ENCODE measurements at regions not wholly inside any gene's neighbourhood (a gene's known extent, or its start where the extent isn't known, plus 50 kb on each side); places are given as distances from the start of the nearest gene placed in this dataset.

DNA sequence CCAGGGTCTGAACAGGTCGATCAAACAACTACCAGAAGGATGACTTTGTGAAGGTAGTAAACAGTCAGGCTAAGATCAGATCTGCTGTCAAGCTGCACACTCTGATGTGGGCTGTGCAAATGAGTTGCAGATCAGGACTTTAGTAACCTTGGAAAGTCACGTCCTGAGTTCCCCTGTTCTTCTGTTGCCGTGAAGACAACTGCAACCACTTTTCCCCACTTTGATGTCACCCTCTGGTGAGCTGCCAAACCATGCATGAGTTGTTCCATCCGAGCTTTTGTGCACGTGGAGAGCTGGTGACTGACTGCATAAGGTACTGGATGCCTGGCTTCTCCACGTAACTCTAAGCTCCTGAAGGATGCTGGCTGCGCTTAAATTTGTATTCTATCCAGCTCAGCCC, 111.0 kb downstream of the CD83 start:
- no peak overlapping the region for H3K27ac ChIP-seq (replicated peaks in 1 of 4)
- no peaks in the 10 kb centered on the region for H3K4me1 ChIP-seq
- DNase-seq (ENCODE audit: extremely low spot score): no peak
- H3K9me3 ChIP-seq: peaks cover 0 to 5% (median 2%) of the 10 kb centered on the region in 4 donors
- no peaks in the 10 kb centered on the region for H3K27me3 ChIP-seq
- H3K4me3 ChIP-seq: no peak overlapping the region
- intact Hi-C loops (cut with DNase I): no loop called here
- H3K36me3 ChIP-seq: no peaks in the 10 kb centered on the region
- no peak for TF ChIP-seq POLR2A (IDR thresholded peaks at IDR 0.05; ENCODE audit: low read depth)
- TF ChIP-seq EP300 (IDR thresholded peaks at IDR 0.05): no peak
- TF ChIP-seq, protein P1, sequence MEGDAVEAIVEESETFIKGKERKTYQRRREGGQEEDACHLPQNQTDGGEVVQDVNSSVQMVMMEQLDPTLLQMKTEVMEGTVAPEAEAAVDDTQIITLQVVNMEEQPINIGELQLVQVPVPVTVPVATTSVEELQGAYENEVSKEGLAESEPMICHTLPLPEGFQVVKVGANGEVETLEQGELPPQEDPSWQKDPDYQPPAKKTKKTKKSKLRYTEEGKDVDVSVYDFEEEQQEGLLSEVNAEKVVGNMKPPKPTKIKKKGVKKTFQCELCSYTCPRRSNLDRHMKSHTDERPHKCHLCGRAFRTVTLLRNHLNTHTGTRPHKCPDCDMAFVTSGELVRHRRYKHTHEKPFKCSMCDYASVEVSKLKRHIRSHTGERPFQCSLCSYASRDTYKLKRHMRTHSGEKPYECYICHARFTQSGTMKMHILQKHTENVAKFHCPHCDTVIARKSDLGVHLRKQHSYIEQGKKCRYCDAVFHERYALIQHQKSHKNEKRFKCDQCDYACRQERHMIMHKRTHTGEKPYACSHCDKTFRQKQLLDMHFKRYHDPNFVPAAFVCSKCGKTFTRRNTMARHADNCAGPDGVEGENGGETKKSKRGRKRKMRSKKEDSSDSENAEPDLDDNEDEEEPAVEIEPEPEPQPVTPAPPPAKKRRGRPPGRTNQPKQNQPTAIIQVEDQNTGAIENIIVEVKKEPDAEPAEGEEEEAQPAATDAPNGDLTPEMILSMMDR (IDR thresholded peaks at IDR 0.05): no peak
- no peak for TF ChIP-seq POLR2AphosphoS5 (IDR thresholded peaks at IDR 0.05)
- 75% methylated on average over 6 of the region's 7 CpGs for WGBS

DNA sequence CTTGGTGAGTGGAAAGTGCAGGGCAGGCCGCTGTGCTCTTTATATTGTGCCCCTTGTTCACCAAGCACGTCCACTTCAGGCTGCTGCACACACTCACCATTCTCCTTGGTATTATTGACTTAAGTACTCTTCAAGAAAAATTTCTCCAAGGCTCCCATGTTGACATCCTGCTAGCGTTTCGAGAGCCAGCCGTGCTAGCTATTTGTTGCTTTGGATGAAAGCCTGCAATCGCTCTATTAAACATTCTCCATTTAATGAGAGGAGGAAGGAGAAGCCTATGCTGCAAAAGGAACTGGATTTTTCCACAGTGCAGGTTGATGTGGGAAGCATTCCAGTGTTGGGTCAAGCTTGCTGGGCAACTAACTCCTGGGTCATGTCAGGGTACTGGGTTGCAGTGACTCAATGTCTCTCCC, 113.5 kb downstream of the CD83 start:
- no peak for DNase-seq (ENCODE audit: extremely low spot score)
- intact Hi-C loops (cut with DNase I): no loop called here
- Histone ChIP-seq H3K36me3 (no peaks in the 10 kb centered on the region), H3K4me3 (no peak overlapping the region), H3K27me3 (no peaks in the 10 kb centered on the region), H3K4me1 (no peaks in the 10 kb centered on the region), H3K27ac (replicated peaks in 1 of 4) (no peak overlapping the region), H3K9me3 (peaks cover 0 to 2% (median 1%) of the 10 kb centered on the region in 4 donors)
- 98% methylated on average over 6 of the region's 6 CpGs for WGBS
- TF ChIP-seq, protein P1 (IDR thresholded peaks at IDR 0.05): no peak
- TF ChIP-seq EP300 (IDR thresholded peaks at IDR 0.05) (no peak), POLR2A (IDR thresholded peaks at IDR 0.05; ENCODE audit: low read depth) (no peak), POLR2AphosphoS5 (IDR thresholded peaks at IDR 0.05) (no peak)

DNA sequence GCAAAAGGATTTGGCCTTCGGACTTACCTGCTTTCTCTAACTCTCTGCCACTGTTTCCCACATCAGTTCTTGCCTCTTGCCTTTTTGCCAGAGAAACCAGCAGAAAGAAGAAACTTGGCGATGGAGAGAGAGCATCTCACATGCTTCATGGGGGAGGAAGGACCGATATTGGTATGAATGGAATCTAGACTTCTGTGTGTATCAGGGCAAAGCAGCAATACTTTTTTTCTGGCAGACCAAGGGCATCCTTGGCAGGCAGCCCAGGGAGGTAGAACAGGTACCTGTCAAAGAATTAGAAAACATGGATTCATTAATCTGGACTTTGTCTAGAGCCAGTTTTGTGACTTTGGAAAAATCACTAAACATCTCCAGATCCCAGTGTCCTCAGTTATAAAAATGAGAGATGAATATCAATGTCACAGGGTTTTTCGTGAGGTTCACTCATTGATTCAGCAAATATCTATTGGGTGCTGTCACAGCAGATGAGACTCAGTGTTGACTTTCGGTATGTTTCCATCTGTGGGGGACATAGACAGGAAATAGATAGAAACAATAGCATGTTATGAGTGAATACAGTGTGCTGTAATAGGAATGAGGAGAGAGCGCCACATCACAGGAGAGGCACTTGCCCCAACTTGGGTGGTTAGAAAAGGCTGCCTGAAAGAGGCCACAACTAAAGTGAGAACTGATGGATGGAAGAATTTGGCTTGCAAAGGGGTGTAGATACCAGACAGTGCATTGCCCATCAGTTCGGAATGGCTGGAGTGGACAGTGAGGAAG, 114.1 kb downstream of the CD83 start:
- Histone ChIP-seq H3K4me3 (no peak overlapping the region), H3K4me1 (no peaks in the 10 kb centered on the region), H3K36me3 (no peaks in the 10 kb centered on the region), H3K9me3 (no peaks in the 10 kb centered on the region), H3K27me3 (no peaks in the 10 kb centered on the region), H3K27ac (replicated peaks in 1 of 4) (no peak overlapping the region)
- WGBS: 95% methylated on average over 7 of the region's 7 CpGs
- no peak for DNase-seq (ENCODE audit: extremely low spot score)
- no peak for TF ChIP-seq POLR2AphosphoS5 (IDR thresholded peaks at IDR 0.05)
- TF ChIP-seq POLR2A (IDR thresholded peaks at IDR 0.05; ENCODE audit: low read depth): no peak
- TF ChIP-seq, protein P1 (IDR thresholded peaks at IDR 0.05): no peak
- no peak for TF ChIP-seq EP300 (IDR thresholded peaks at IDR 0.05)
- intact Hi-C loops (cut with DNase I): no loop called here

DNA sequence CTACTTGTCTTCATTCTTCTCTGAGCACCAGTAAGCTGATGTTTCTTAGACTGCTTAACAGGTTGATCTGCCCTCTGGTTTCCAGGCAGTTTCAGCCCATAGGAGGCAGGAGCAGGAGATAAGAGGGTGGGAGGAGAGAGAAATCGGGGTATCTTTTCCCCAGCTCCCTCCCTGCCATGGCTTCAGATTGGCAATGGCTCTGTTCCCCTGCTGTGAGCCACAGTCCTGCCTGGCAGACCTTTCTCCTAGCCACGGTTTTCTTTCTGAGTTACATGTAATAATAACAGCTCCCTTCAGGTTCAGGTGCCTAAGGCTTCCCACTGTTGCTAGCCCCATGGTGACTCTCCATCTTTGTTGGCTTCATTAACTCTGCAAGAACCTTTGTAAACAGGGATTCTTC, 115.3 kb downstream of the CD83 start:
- no peaks in the 10 kb centered on the region for H3K36me3 ChIP-seq
- no peaks in the 10 kb centered on the region for H3K4me1 ChIP-seq
- 94% methylated on average over 2 of the region's 2 CpGs for WGBS
- H3K27me3 ChIP-seq: no peaks in the 10 kb centered on the region
- TF ChIP-seq, protein P1 (IDR thresholded peaks at IDR 0.05): no peak
- TF ChIP-seq POLR2AphosphoS5 (IDR thresholded peaks at IDR 0.05) (no peak), POLR2A (IDR thresholded peaks at IDR 0.05; ENCODE audit: low read depth) (no peak), EP300 (IDR thresholded peaks at IDR 0.05) (no peak)
- H3K27ac ChIP-seq (replicated peaks in 1 of 4): no peak overlapping the region
- intact Hi-C loops (cut with DNase I): no loop called here
- no peak overlapping the region for H3K4me3 ChIP-seq
- H3K9me3 ChIP-seq: no peaks in the 10 kb centered on the region
- no peak for DNase-seq (ENCODE audit: extremely low spot score)
